ENCODE measurements at regions not wholly inside any gene's neighbourhood (a gene's known extent, or its start where the extent isn't known, plus 50 kb on each side); places are given as distances from the start of the nearest gene placed in this dataset.

DNA sequence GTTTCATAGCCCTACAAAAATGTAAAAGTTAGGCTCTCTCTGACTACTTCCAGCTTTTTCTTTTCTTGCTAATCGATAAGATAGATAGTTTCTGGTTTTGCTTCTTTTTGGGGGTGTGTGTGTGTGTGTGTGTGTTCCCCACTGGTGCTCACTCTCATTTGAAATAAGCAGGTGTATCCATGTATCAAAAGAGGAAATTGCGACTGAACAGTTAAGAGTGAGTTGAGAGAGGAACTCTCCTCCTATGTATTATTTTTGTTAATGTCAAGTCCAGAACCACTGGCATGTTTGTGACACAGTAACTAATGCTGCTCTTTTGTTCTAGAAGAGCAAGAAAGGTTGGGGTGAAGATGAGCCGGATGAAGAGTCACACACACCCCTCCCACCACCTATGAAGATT lies 96.7 kb upstream of the UMPS start:
- no peak overlapping the region for H3K27ac ChIP-seq (ENCODE audit: low read depth, low read length)
- H3K4me1 ChIP-seq (ENCODE audit: insufficient read depth, low read length), result no peaks in the 10 kb centered on the region
- no peaks in the 10 kb centered on the region for H3K36me3 ChIP-seq (ENCODE audit: insufficient read depth, low read length)
- DNase-seq (ENCODE audit: insufficient read length, low spot score, missing footprints), result no peak
- H2AFZ ChIP-seq (ENCODE audit: low read length), result no peak overlapping the region
- no peaks in the 10 kb centered on the region for H3K79me2 ChIP-seq (ENCODE audit: insufficient read depth, low read length)
- H3K27me3 ChIP-seq (ENCODE audit: insufficient read depth, low read length), result peaks cover 14% of the 10 kb centered on the region
- TF ChIP-seq, protein P1, sequence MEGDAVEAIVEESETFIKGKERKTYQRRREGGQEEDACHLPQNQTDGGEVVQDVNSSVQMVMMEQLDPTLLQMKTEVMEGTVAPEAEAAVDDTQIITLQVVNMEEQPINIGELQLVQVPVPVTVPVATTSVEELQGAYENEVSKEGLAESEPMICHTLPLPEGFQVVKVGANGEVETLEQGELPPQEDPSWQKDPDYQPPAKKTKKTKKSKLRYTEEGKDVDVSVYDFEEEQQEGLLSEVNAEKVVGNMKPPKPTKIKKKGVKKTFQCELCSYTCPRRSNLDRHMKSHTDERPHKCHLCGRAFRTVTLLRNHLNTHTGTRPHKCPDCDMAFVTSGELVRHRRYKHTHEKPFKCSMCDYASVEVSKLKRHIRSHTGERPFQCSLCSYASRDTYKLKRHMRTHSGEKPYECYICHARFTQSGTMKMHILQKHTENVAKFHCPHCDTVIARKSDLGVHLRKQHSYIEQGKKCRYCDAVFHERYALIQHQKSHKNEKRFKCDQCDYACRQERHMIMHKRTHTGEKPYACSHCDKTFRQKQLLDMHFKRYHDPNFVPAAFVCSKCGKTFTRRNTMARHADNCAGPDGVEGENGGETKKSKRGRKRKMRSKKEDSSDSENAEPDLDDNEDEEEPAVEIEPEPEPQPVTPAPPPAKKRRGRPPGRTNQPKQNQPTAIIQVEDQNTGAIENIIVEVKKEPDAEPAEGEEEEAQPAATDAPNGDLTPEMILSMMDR (IDR thresholded peaks at IDR 0.05; ENCODE audit: extremely low read depth, low read depth, low read length), result no peak
- no peaks in the 10 kb centered on the region for H4K20me1 ChIP-seq (ENCODE audit: insufficient read depth, low read length)
- no peak overlapping the region for H3K4me3 ChIP-seq (ENCODE audit: insufficient read depth, low read length)
- H3K9me3 ChIP-seq (ENCODE audit: low read depth, low read length), result no peaks in the 10 kb centered on the region
- H3K4me2 ChIP-seq (ENCODE audit: insufficient read depth, low read length), result no peak overlapping the region

DNA sequence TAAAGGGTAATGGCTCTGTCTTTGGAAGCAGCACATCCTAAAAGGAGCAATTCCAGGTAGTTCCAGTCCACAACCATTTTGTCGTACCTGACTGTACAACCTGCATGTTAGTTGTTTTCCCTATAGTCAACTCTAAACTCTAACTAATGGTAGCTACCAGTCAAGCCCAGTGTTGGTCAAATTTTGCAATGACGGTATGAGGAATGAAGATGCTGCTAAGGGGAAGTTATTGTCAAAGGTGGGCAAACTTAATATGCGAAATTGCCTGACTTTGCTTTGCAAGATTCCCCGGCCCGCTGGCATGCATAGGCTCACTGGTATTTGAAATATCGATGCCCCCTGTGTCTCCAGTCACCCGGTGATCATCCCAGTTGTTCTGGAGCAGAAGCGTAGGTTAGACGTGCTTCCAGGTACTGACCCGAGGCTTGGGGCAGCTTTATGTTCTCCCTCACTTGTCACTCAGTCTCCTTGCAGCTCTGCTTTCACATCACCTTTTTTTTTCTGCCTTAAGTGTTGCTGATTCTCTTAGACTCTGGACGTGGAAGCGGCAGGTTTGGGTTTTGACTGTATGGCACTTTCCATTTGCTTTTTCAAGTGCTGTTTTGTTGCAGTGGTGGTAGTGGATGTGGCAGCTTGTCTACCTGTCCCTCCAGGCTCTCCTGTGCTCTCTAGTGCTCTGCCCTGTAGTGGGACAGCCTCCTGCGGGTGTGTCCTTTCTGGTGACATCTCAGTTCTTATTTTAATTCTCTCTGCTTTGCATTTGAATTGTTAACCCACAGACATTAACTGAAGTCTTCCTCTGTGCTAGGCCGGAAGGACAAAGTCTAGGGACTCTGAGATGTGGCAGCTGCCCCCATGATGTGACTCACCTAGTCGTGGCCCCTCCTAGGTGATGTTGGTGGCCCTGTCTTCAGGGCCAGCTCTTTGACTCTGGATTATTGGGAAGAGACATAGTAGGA lies 95.8 kb upstream of the UMPS start:
- no peaks in the 10 kb centered on the region for H3K36me3 ChIP-seq (ENCODE audit: insufficient read depth, low read length)
- H3K27ac ChIP-seq (ENCODE audit: low read depth, low read length), result no peak overlapping the region
- TF ChIP-seq, protein P1 (IDR thresholded peaks at IDR 0.05; ENCODE audit: extremely low read depth, low read depth, low read length), result no peak
- no peaks in the 10 kb centered on the region for H3K79me2 ChIP-seq (ENCODE audit: insufficient read depth, low read length)
- H3K4me2 ChIP-seq (ENCODE audit: insufficient read depth, low read length), result no peak overlapping the region
- no peak overlapping the region for H3K4me3 ChIP-seq (ENCODE audit: insufficient read depth, low read length)
- H3K4me1 ChIP-seq (ENCODE audit: insufficient read depth, low read length), result no peaks in the 10 kb centered on the region
- no peaks in the 10 kb centered on the region for H3K9me3 ChIP-seq (ENCODE audit: low read depth, low read length)
- no peak overlapping the region for H2AFZ ChIP-seq (ENCODE audit: low read length)
- DNase-seq (ENCODE audit: insufficient read length, low spot score, missing footprints), result no peak
- H4K20me1 ChIP-seq (ENCODE audit: insufficient read depth, low read length), result no peaks in the 10 kb centered on the region
- peaks cover 19% of the 10 kb centered on the region for H3K27me3 ChIP-seq (ENCODE audit: insufficient read depth, low read length)

DNA sequence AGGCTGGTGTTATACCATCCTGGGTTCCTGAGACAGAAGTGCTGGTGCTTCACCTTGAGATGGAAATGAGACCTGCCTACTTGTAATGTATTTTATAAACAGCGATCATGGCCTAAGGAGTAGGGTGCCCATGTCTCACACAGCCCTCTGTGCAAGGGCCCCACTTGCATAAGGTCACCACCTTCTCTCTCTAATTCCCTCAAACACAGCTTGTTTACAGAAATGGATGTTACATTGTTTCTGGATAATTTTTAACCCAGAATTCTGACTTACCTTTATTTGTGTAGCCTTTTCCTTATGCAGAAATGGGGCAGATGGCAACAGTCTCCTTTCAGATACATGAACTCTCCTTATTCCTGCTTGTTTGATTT lies 95.1 kb upstream of the UMPS start:
- DNase-seq (ENCODE audit: insufficient read length, low spot score, missing footprints), result no peak
- H3K36me3 ChIP-seq (ENCODE audit: insufficient read depth, low read length), result no peaks in the 10 kb centered on the region
- TF ChIP-seq, protein P1 (IDR thresholded peaks at IDR 0.05; ENCODE audit: extremely low read depth, low read depth, low read length), result no peak
- H2AFZ ChIP-seq (ENCODE audit: low read length), result no peak overlapping the region
- no peaks in the 10 kb centered on the region for H4K20me1 ChIP-seq (ENCODE audit: insufficient read depth, low read length)
- no peak overlapping the region for H3K4me3 ChIP-seq (ENCODE audit: insufficient read depth, low read length)
- H3K27ac ChIP-seq (ENCODE audit: low read depth, low read length), result no peak overlapping the region
- peaks cover 21% of the 10 kb centered on the region for H3K27me3 ChIP-seq (ENCODE audit: insufficient read depth, low read length)
- no peaks in the 10 kb centered on the region for H3K79me2 ChIP-seq (ENCODE audit: insufficient read depth, low read length)
- H3K4me1 ChIP-seq (ENCODE audit: insufficient read depth, low read length), result no peaks in the 10 kb centered on the region
- H3K9me3 ChIP-seq (ENCODE audit: low read depth, low read length), result no peaks in the 10 kb centered on the region
- H3K4me2 ChIP-seq (ENCODE audit: insufficient read depth, low read length), result no peak overlapping the region

DNA sequence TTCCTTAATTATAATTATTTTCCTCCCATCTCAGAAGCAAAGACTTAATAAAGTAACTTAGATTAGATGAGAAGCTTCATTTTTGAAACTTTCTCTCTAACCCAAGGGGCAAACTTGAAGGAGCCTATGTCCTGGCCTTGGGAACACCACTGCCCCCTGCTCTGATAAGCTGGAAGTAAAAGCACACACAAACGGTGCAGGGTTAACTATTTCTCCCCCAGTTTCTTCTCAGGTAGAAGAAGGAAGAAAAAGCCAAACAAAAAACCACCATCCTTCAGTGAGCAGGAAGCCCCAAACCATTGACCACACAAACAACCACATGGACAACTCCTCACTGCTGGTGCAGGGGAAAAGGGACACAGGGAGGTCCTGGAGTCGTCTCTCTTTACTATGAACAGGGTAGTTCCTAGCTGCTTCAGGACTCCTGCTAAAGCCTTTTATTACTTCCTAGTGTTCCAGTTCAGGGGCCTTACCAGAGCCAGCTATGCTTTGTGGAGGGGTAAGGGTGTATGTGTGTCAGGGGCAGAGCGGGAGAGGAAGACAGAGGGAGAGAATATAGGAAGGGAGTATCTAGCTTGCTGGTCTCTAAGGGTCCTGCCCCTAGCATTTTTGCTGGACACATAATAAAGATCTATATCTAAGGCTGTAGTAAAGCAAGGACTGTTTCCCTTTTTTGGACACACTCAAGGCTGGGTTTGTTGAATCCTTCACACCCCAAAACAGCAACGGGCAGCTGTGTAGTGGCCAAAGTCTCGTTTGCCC lies 94.0 kb upstream of the UMPS start:
- Histone ChIP-seq H3K27me3 (ENCODE audit: insufficient read depth, low read length) (peaks cover 25% of the 10 kb centered on the region), H3K4me3 (ENCODE audit: insufficient read depth, low read length) (no peak overlapping the region), H3K4me1 (ENCODE audit: insufficient read depth, low read length) (no peaks in the 10 kb centered on the region), H3K79me2 (ENCODE audit: insufficient read depth, low read length) (no peaks in the 10 kb centered on the region), H3K4me2 (ENCODE audit: insufficient read depth, low read length) (no peak overlapping the region), H2AFZ (ENCODE audit: low read length) (no peak overlapping the region), H4K20me1 (ENCODE audit: insufficient read depth, low read length) (no peaks in the 10 kb centered on the region), H3K9me3 (ENCODE audit: low read depth, low read length) (no peaks in the 10 kb centered on the region), H3K36me3 (ENCODE audit: insufficient read depth, low read length) (no peaks in the 10 kb centered on the region), H3K27ac (ENCODE audit: low read depth, low read length) (no peak overlapping the region)
- TF ChIP-seq, protein P1 (IDR thresholded peaks at IDR 0.05; ENCODE audit: extremely low read depth, low read depth, low read length), result no peak
- DNase-seq (ENCODE audit: insufficient read length, low spot score, missing footprints), result peak; percentile 55
